Central memory CD8-positive, alpha-beta T cell (primary cell): ENCODE measurements at regions not wholly inside any gene's neighbourhood (a gene's known extent, or its start where the extent isn't known, plus 50 kb on each side); places are given as distances from the start of the nearest gene placed in this dataset.

Source experiments
- ATAC-seq: fragments of 150-1000 bp; cut with Tn5 transposase; replicated peaks from 2 replicates; pipeline ENCODE4 v1.10.0; 2022; ENCODE audit warnings: mild to moderate bottlenecking, moderate FRiP score, moderate number of reproducible peaks; ENCODE audit not compliant: poor library complexity, severe bottlenecking; ENCODE audit errors: extremely low read depth
- DNase-seq, 2 donors: peaks; one replicate each; pipeline ENCODE4 v3.0.0; 2021; ENCODE audit warnings: low spot score in 2 of 2
- H3K27ac Mint-ChIP-seq: one replicate; pipeline ENCODE4 v1.8.0; 2022; ENCODE audit warnings: low read depth, mild to moderate bottlenecking, moderate library complexity, mixed read lengths
- H3K27me3 Mint-ChIP-seq: one replicate; pipeline ENCODE4 v1.8.0; 2022; ENCODE audit warnings: mixed read lengths
- H3K36me3 Mint-ChIP-seq: one replicate; pipeline ENCODE4 v1.8.0; 2022; ENCODE audit warnings: mild to moderate bottlenecking, moderate library complexity, mixed read lengths; ENCODE audit not compliant: insufficient read depth
- H3K4me1 Mint-ChIP-seq: one replicate; pipeline ENCODE4 v1.8.0; 2022; ENCODE audit warnings: mixed read lengths
- H3K4me3 Mint-ChIP-seq: one replicate; pipeline ENCODE4 v1.8.0; 2022; ENCODE audit warnings: mild to moderate bottlenecking, moderate library complexity, mixed read lengths
- H3K9me3 Mint-ChIP-seq: one replicate; pipeline ENCODE4 v1.8.0; 2022; ENCODE audit warnings: mixed read lengths

DNA sequence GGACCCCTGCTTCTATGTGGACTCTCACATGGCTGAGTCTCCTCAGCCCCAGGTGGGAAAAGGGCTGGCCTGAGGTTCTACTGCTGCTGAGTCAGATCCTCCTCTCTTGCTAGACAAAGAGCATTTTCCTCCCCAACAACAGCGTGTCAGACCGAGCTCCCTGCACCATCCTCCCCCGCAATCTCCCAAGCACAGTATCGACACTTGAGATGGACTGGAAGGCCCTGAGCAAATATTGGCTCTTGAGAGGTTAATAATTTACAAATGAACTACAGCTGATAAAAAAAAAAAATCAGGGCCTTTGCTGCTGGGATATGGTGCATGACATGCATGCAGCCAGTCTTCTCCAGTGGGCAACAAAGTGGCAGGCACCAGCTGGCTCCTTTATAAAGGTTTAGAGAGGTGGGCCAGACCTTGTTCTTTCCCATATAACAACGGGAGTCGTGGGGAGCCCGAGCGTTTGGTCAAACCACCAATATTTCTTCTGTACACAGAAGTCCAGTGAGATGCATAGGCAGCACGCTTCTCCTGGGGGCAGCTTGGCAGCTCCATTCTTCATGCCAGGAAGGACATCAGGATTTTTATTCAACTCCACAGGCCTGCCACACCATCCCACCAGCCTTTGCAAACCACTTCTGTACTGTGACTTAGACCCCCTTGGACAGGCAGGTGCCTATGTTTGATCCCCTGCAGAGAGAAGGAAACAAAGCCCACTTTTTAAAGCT lies 55.4 kb upstream of the CAMK1G start:
- Mint-ChIP-seq H3K9me3 (no peaks in the 10 kb centered on the region), H3K27ac (no peak overlapping the region), H3K36me3 (no peaks in the 10 kb centered on the region), H3K4me1 (no peaks in the 10 kb centered on the region), H3K4me3 (no peak overlapping the region), H3K27me3 (peaks cover 46% of the 10 kb centered on the region)
- DNase-seq: no peak
- no peak for ATAC-seq

DNA sequence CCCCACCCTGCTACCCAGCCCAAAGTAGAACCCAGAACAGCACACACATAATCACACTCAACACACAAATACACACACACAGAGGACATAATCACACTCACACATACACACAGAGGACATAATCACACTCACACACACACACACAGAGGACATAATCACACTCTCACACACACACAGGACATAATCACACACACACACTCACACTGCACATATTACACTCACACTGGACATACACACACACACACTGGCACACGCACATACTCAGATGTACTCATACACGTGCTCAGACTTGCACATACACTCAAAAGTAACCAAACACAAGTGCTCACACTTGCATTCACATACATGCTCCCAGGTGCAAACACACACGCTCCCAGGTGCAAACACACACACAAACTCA lies 54.3 kb upstream of the CAMK1G start:
- Mint-ChIP-seq H3K36me3 (no peaks in the 10 kb centered on the region), H3K27ac (no peak overlapping the region), H3K9me3 (no peaks in the 10 kb centered on the region), H3K4me3 (no peak overlapping the region), H3K27me3 (peaks cover 44% of the 10 kb centered on the region), H3K4me1 (no peaks in the 10 kb centered on the region)
- ATAC-seq (no peak), DNase-seq (no peak)

DNA sequence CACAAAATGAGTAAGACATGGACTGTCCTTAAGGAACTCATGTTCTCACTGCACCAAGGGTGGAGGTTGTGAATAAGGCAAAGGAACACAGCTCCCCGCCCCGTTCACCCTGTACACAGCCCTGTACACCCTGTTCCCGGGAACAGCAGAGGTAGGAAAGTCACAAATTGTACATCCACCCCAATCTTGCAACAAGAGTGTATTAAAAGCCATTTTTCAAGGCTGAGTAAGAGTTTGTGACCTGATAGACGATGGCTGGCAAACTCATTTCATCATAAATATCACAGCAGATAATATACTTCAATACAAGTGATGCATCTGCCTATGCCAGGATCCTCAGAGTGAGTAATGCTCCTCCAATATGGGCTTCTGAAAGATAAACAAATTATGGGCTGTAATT lies 52.5 kb upstream of the CAMK1G start:
- ATAC-seq (no peak), DNase-seq (no peak)
- no peaks in the 10 kb centered on the region for H3K36me3 Mint-ChIP-seq
- no peak overlapping the region for H3K4me3 Mint-ChIP-seq
- H3K27ac Mint-ChIP-seq: no peak overlapping the region
- H3K27me3 Mint-ChIP-seq: peaks cover 43% of the 10 kb centered on the region
- H3K4me1 Mint-ChIP-seq: no peaks in the 10 kb centered on the region
- no peaks in the 10 kb centered on the region for H3K9me3 Mint-ChIP-seq

DNA sequence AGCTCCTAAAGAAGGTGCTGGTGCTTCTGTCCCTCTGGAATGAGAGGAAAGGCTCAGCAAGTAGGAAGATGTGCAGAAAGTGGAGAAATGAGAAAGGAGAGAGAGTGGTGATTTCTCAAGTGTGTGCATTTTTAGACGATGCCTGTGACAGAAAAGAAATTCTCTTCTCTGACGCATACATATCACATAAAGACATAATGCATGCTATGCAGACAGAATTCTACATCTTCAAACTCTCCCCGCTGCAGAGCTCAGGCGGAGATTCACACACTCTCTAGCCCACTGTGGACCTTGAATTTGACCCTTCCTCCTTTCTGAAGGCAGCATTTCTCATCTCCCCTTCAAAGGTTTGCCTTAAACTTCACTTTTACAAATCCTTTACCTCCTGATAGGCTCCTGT lies 52.0 kb upstream of the CAMK1G start:
- no peaks in the 10 kb centered on the region for H3K36me3 Mint-ChIP-seq
- no peak for ATAC-seq

More for the DNA sequence above, 52.0 kb upstream of the CAMK1G start:
- H3K9me3 Mint-ChIP-seq: no peaks in the 10 kb centered on the region
- DNase-seq: no peak
- H3K4me1 Mint-ChIP-seq: no peaks in the 10 kb centered on the region
- no peak overlapping the region for H3K4me3 Mint-ChIP-seq
- H3K27me3 Mint-ChIP-seq: peaks cover 40% of the 10 kb centered on the region
- H3K27ac Mint-ChIP-seq: no peak overlapping the region
